Inflammatory macrophage treated with lipopolysaccharide for 1 hour (primary cell): ENCODE measurements at regions not wholly inside any gene's neighbourhood (a gene's known extent, or its start where the extent isn't known, plus 50 kb on each side); places are given as distances from the start of the nearest gene placed in this dataset.

Experiments
- DNase-seq, 2 donors: peaks; one replicate each; pipeline ENCODE4 v3.0.0-alpha.2; 2020 to 2022

GRCh38 chrX:15914486-15914885, 59.9 kb upstream of the AP1S2 start:
- no peak for DNase-seq

GRCh38 chrX:15913146-15913545, 58.5 kb upstream of the AP1S2 start:
- DNase-seq = no peak

GRCh38 chrX:15911734-15912550, 57.3 kb upstream of the AP1S2 start:
- peak; percentile 78 to 91 for DNase-seq

- DNase-seq = no peak
Observed at GRCh38 chrX:15909605-15910004, 55.0 kb upstream of the AP1S2 start.

GRCh38 chrX:15908603-15909290, 54.1 kb upstream of the AP1S2 start:
- no peak for DNase-seq

GRCh38 chrX:15906041-15906943, 51.7 kb upstream of the AP1S2 start:
- DNase-seq = no peak
